ENCODE measurements at regions not wholly inside any gene's neighbourhood (a gene's known extent, or its start where the extent isn't known, plus 50 kb on each side); places are given as distances from the start of the nearest gene placed in this dataset.
A peak's percentile ranks its signal among the peaks of the same experiment; 100 is the strongest.
"Not testable (repeated sequence)": the region's sequence is repeated elsewhere in the genome, so short reads cannot be mapped to it uniquely, and the experiment has no call there.

DNA sequence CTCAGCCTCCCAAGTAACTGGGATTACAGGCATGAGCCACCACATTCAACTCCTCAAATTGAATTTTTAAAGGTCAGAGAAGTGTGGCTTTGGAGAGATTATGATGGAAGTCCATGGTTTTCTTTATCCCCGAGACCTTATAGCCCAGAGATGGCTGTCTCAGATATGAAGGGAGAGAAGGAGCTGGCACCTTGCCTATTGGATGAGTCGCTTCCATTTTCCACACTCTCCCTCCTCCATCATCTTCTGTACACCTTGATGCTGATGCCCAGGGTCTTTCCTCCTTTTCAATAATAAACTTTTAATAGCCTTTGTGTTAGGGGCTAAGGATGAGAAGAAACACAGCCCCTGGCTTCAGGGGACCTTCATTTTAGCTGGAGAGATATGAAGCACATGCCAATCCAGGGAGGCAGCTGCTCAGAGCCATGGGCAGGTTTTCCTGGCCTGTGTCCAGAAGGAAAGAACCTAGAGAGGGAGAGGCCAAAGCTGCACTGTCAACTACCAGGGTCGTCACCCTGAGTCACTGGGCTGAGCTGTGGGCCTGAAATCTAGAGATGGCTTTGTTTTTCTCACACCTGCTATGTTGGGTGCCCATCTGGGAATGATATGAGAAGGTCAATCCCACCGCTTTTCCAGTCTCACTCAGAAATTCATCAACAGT lies 146.0 kb upstream of the SERTAD2 start:
- no peak for DNase-seq

DNA sequence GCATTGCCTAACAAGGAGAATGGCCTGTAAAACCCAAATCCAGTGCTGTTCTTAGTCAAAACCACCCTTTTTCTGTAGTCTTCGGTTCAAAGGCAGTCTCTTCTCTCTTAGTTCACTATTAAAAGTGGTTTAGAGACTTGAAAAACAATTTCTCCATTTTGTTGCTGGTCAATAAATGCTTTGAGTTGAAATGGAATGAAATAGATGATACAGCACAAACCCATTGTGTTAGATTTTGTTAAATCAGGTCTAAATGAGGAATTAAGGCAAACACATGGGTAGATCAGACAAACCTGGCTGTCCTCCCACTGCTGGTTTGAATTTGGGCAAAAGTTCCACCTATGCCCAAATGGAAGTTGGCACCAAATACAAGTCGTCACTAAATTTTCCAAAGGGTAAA lies 150.1 kb upstream of the SERTAD2 start:
- DNase-seq: no peak

DNA sequence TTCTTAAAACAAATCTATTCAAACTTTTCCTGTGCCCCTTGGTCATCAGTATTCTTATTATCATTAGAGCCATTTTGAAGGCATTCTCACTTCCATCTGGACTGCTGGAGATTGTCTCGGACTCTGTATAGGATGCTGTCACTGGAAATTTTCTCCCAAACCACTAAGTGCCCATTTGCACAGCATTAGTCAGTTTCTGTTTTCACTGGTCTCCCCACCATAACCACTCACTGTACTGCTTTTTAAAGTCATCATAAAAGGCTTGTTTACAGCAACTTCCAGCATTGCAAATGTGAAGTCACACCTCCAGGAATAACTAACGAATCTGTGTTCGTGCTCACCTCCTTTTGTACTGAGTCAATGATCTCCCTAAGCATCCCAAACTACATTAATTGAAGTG lies 150.9 kb upstream of the SERTAD2 start:
- no peak for DNase-seq

DNA sequence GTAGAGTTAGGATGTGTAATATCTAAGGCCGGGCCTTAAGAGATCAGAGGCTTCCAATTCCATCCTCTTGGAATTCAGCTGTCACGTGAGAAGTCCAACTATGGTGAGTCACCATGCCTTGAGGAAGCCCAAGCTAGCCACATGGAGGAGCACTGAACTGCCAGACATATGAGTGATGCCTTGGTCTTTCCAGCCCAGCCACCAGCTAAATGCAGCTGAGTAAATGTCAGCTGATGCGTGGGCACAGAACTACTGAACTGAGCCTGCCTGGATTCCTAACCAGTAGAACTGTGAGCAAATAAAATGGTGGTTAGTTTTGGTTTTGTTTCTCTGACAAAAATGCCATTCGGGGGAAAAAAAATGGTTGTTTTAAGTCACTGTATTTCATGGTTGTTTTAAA lies 153.7 kb upstream of the SERTAD2 start:
- no peak for DNase-seq

DNA sequence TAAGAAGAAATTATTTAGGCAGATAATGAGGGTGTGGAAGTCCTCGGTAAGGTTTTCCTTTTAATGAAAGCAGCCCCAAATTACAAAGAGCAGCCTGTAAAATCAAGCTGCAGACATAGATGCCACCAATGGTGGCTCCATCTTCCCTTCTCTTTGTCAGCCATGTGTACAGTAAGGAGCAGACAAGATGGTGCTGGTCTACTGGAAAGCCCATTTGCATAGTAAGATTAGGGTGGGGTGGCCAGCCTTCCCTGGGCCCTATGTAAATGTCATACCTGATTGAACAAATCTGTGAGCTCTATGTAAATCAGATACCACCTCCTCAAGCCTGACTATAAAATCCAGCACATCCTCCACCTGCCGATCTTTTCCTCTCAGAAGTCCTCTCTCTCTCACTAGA lies 154.4 kb upstream of the SERTAD2 start:
- no peak for DNase-seq

DNA sequence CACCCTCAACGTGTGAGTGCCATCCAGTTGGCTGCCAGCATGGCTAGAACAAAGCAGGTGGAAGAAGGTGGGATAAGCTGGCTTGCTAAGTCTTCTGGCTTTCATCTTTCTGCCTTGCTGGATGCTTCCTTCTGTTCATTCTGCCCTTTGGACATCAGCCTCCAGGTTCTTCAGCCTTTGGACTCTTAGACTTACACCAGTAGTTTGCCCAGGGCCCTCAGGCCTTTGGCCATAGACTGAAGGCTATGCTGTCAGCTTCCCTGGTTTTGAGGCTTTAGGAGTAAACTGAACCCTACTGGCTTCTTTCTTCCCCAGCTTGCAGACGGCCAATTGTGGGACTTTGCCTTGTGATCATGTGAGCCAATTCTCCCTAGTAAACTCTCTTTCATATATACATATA lies 155.0 kb upstream of the SERTAD2 start:
- no peak for DNase-seq

DNA sequence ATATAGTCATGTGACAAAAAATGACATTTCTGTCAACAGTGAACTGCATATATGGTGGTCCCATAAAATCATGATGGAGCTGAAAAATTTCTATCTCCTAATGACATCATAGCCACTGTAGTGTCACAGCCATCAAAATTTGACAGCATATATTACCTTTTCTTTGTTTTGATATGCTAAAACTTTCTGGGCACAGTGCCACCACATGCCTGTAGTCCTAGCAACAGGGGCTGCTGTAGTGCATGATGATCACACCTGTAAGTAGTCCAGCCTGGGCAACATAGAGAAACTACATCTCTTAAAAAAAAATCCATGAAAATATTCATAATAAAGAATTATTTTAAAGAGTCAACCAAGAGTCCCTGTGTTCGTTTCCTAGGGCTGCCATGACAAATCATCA lies 155.5 kb upstream of the SERTAD2 start:
- DNase-seq: no peak

DNA sequence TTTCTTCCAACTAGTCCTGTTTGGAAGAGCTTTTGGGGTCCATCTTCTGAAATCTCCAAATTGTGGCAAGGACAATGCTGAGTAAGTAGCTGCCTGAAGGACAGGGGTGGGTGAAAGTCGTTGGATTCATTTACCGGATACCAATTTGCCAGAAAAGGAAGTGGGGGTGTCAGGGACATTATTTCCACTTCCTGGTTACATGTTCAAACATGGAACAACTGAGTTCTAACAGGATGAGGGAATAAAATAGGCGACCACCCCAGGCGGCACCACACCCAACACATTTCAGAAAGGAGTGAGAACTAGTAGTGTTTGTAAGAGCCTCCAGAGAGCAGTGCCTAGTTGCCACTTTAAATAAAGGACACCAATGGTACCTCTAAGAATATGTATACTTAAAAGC lies 158.6 kb upstream of the SERTAD2 start:
- no peak for DNase-seq

DNA sequence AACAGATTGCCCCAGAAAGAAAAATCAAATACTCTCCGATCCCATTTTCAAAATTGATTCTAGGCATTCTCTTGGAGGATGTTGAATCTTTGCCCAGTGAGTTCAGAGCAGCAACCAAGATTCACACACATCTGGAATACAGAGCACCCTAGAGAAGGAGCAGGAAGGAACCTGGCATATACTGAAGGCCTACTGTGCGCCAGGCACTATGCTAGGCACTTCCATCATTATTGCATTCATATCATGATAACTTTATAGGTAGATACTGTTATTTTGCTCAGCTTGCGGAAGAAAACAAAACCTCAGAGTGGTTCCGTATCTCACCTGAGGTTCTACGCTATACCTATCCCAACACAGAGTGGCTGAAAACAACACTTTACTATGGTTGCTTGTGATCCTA lies 160.3 kb upstream of the SERTAD2 start:
- DNase-seq: no peak

DNA sequence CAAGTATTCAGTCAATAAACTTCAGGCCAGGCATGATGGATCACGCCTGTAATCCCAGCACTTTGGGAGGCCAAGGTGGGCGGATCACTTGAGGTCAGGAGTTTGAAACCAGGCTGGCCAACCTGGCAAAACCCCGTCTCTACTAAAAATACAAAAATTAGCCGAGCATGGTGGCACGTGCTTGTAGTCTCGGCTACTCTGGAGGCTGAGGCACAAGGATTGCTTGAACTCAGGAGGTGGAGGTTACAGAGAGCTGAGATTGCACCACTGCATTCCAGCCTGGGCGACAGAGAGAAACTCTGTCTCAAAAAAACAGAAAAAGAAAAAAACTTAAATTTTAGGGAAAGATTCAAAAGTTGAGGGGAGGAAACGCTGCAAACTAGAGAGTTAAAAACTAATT lies 162.8 kb upstream of the SERTAD2 start:
- DNase-seq: not testable (repeated sequence)

DNA sequence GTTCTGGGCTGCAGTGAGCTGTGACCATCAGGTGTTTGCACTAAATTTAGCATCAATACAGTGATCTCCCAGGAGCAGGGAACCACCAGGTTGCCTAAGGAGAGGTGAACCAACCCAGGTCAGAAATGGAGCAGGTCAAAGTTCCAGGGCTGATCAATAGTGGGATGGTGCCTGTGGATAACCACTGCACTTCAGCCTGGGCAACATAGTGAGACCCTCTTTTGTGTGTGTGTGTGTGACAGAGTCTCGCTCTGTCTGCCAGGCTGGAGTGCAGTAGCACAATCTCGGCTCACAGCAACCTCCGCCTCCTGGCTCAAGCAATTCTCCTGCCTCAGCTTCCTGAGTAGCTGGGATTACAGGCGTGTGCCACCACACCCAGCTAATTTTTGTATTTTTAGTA lies 163.7 kb upstream of the SERTAD2 start:
- DNase-seq: no peak

DNA sequence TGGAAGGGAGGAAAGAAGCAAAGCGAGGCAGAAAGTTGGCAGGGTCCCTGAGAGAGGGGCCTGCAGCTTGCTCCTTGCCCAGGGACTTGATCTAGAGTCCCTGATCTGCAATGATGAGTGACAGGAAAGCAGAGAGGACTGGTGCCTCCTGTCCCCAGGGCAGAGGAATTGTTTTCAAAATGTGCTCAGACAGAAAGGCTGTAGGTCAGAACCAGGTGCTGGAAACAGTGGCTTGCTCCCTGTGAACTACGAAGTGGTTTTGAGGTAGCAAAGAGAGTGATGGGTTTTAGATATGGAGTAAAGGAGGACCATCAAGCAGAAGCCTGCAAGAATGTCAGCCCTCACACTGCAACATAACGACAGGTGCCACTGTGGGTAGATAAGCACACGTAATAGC lies 164.9 kb upstream of the SERTAD2 start:
- no peak for DNase-seq

DNA sequence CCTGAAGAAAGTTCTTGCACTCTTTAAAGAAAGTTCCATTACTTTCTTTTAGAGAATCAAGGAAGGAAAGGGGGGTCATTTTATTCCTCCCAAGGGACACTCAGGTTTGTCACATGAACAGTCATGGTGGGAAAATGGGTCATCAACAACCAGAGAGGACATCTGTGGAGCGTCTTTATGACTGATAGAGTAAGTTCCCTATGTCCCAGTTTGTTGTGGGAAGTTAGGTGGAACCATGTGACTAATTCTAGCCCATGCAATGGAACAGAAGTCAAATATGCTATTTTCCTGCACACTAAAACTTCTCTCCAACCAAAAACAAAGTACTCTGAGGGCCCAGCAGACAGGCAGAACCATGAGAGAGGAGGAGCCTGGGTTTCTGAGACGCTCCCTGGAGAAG lies 165.6 kb upstream of the SERTAD2 start:
- no peak for DNase-seq

DNA sequence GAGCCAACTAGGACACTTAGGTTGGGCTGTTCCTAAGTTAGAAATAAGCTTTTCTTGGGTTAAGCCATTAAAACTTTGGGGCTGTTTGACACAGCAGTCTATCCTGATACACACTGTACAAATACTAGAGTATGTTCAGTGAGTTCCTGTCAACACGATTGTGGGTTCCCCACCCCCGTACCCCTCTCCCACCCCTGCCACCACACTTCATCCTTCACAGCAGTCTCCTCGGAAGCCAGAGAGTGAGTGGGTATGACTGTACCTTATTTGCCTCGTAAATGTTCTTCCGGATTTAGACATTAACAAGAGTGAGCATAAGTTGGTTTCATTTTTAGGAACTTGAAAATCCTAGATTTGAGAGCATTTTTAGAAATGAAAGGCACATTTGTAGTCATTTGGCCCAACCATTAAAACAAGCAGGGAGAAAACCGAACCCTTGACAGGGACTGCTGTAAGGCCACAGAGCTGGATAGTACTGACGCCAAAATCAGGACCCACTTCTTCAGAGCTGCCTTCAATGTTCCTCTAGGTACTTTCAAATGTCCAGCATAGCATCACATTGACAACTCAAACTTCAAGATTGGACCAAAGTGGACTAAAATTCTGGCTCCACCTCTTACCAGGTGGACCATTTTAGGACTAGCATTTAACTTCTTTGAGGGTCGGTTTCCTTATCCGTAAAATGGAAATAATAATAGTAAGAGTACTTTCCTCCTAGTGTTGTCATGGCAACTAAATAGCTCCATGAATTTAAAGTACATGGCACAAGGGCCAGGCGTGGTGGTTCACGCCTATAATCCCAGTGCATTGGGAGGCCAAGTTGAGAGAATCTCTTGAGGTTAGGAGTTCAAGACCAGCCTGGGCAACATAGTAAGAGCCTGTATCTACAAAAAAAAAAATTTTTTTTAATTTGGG lies 166.3 kb upstream of the SERTAD2 start:
- no peak for DNase-seq

DNA sequence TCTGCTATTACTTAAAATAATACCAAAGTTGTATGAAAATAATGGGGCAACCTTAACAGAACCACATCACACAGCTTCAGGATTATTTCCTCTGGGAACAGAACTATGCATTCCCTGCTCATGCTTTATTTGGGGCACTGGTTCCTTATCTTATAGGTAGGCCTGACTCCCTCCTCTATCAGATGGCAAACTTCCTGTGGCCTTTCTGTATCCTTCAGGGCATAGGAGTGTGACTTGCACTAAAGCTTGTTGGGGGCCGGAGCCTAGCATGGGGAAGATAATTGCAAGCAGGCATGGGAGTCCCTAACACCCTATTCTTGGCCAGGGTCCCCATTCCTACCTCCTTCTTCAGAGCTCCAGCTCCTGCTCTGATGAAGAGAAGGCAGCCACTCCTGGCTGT lies 167.2 kb upstream of the SERTAD2 start:
- no peak for DNase-seq

DNA sequence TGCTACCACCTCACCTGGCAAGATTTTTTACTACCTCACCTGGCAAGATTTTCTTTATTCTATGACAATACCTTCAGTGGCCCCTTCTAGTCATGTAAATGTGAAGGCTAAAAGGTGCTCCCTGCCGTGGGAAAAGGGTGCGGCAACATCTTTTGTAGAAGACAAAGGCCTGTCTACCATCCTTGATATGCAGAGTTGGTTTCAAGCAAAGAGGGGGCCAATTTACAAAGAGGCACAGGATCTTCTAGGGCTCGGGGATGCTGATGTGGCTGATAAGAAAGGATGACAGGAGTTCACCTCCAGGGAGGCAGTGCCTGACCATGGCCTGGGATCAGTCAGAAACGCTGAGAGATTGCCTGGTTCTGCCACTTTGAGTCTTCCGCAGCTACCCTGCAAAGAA lies 165.4 kb upstream of the SLC1A4 start:
- no peak for DNase-seq

DNA sequence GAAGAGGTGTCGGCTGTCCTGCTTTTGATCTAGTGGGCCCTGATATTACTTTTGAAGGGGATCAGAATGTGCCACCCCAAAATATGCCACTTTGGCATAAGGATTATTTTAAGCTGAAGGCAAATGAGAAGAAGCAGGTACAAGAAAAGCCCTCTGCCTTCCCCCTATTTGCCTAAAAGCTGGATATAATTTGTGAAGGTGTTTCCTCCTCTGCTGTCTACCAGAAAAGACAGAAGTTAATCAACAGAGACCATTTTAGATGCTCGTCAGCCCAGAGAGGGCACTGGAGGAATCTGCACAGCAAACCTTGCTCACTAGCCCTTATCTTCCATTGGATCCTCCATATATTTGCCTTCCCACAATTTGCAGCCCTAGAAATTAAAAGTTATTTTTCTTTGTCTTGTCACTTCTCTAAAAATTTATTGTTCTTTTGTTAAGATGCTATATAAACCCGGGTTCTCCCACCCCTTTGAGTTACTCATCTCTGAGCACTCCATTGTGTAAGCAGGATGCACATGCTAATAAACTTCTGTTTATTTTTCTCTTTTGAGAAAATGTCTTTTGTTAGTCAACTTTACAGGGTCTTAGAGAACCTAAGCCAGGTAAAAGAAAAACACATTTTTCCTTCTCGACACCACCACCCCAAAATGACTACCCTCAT lies 163.2 kb upstream of the SLC1A4 start:
- DNase-seq: no peak

DNA sequence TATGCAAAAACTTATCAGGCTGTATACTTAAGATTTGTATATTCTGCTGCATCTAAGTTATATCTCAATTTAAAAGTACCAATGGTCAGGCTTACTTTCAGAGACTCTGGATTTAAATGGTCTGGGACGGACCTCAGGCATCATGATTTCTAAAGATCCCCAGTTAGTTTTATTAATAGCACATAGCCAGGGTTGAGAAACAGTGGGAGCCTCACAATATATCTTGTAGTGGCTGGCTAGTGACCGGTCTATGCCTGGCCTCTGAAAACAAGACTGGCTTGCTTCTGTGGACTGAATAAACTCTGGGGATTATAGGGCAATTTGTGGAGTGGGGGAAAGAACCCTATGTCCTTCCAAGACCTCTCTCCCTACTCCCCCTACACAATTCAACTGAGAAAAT lies 162.5 kb upstream of the SLC1A4 start:
- DNase-seq: no peak

DNA sequence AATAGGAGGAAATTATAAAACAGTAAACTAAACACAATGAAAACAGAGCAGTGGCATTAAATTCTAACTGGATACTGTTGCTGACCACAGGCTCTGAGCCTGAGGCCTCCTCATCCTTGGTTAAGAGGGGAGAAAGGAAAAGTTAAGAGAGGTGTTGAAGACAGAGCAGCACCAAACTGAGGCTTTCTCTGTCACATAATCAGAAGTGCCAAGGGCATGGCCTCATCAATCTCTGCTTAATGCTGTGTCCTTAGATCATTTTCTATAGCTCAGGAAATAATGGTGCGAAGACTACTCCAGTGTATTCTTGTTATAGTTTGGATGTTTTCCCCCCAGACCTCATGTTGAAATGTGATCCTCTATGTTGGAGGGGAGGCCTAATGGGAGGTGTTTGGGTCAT lies 160.9 kb upstream of the SLC1A4 start:
- DNase-seq: no peak

DNA sequence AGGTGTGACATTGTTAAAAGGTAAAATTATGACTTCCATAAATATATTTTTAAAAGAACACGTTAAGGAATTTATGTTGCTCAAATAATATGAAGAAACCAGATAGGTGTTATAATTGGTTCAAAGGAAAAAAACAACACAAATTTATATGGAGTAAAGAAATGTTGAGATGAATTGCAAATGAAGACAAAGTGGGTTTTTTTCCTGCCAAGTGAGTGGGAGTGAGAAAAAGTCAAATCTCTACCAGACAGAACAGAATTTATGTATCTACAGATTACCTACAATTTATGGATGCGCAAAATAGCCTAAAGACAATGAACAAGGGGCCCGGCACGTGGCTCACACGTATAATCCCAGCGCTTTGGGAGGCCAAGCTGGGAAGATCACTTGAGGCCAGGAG lies 159.7 kb upstream of the SLC1A4 start:
- no peak for DNase-seq

DNA sequence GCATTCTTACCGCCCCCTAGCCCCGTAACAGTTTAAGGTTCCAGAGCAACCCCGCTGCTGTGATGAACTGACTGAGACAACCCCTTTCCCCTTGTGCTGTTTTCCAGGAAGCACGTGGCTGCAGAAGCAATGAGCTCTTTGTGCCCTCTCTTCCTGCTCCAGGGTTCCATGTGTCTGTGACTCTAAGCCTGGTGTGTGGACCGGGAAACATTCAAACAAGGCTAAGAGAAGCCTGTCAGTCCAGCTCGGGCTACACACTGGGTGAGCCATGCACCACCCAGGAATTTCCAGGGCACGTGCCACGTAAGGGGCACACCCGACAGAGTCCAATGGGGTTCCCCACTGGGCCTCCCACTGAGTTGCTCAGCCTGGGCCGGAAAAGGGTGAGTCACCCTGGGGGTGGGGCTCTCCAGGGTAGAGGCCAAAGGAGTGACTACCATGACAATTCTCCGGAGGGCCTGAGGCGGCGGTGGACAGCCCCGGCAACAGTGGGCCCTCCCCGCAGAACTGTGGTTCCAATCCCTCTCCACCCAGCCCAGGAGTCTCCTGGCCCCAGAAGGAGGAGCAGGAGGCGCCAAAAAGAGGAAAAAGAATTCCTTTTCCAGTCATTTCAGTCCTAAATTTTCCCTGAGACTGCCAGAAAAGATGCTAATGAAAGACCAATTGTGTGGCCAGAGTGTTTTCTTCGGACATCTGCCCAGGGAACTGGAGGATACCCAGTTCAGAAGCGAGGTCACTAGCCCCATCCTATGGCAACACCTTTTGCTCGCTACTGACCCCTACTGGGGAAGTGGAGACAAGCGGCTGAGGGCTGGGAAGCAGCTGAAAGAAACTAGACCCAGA lies 157.8 kb upstream of the SLC1A4 start:
- peak; percentile 28 for DNase-seq

DNA sequence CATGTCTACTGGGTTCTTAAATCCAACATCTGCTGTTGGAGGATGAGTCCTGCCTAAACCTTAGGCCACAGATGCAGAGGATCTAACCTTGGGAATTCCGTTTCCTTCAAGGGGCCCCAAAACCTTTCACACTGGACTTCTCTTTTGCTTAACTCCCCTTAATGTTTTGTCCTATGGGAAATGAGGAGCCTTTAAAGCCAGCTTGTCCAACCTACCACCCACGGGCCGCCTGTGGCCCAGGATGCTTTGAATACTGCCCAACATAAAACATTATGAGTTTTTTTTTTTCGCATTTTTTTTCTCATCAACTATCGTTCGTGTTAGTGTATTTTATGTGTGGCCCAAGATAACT lies 157.2 kb upstream of the SLC1A4 start:
- DNase-seq: no peak

DNA sequence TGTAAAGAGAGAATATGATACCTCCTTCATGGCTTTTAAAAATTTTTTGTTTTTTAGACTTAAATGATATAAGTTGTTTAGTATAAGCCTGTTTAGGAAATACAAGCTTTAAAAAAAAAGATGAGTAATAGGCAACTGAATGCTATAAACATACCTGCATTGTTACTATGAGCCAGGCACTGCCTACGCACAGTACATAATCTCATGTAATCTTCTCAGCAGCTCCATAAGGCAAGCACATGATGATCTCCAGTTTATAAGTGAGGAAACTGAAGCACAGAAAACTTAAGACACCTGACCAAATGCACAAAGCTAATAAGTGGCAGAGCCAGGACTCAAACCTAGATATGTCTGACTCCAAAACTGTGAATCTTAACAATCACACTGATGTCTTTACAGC lies 156.3 kb upstream of the SLC1A4 start:
- DNase-seq: no peak
